Breast epithelium (tissue), 4 donors: ENCODE measurements at regions not wholly inside any gene's neighbourhood (a gene's known extent, or its start where the extent isn't known, plus 50 kb on each side); places are given as distances from the start of the nearest gene placed in this dataset.

ENCODE experiments used
- DNase-seq, 2 donors: peaks; one replicate each; pipeline ENCODE4 v3.0.0-alpha.2; 2019; ENCODE audit warnings: low spot score in 2 of 2
- H3K27ac ChIP-seq, 2 donors: fragments of 200-600 bp; sonication (generic) in 1 of 2; one replicate each; pipeline ENCODE4 v1.5.1; 2016 to 2019; ENCODE audit warnings: mild to moderate bottlenecking in 1 of 2
- H3K27me3 ChIP-seq, 2 donors: fragments of 200-600 bp; sonication (generic) in 1 of 2; one replicate each; pipeline versions ENCODE4 v1.5.1 to v1.6.0; 2017 to 2019; ENCODE audit warnings: control low read depth in 1 of 2, mild to moderate bottlenecking in 1 of 2
- H3K36me3 ChIP-seq: fragments of 200-600 bp; one replicate; pipeline ENCODE4 v1.5.1; 2019
- H3K4me1 ChIP-seq, 2 donors: fragments of 200-600 bp; sonication (generic); one replicate each; pipeline ENCODE4 v1.5.1; 2016 to 2019; ENCODE audit warnings: control low read depth in 1 of 2
- H3K4me3 ChIP-seq, 3 donors: fragments of 200-600 bp; sonication (generic); 1 replicate in 2 of 3; 2 replicates in 1 of 3; pipeline ENCODE4 v1.5.1; 2016 to 2019; ENCODE audit warnings: mild to moderate bottlenecking in 3 of 3, moderate library complexity in 2 of 3
- H3K9me3 ChIP-seq, 2 donors: fragments of 200-600 bp; sonication (generic) in 1 of 2; one replicate each; pipeline ENCODE4 v1.5.1; 2016 to 2019; ENCODE audit warnings: control low read depth in 1 of 2
- POLR2A ChIP-seq: fragments of 450-650 bp; IDR thresholded peaks from one replicate; pipeline ENCODE4 v1.6.1; 2016; ENCODE audit warnings: antibody characterized with exemption, mild to moderate bottlenecking, moderate library complexity
- POLR2AphosphoS5 ChIP-seq, 3 donors: sonication (generic); formaldehyde crosslinking; IDR thresholded peaks; one replicate each; pipeline ENCODE4 v1.6.1; 2017; ENCODE audit warnings: antibody characterized with exemption in 3 of 3
- intact Hi-C: fragments of 100-400 bp; cut with DNase I; formaldehyde crosslinking; loops from one replicate; pipeline ENCODE4 v1.15.1; 2023; ENCODE audit warnings: low total_unique reads
- TF ChIP-seq, protein P1 (sequence below), 3 donors: fragments of 450-650 bp; IDR thresholded peaks; one replicate each; pipeline ENCODE4 v1.5.1; 2016 to 2017; ENCODE audit warnings: antibody characterized with exemption in 3 of 3, mild to moderate bottlenecking in 3 of 3, moderate library complexity in 3 of 3

DNA sequence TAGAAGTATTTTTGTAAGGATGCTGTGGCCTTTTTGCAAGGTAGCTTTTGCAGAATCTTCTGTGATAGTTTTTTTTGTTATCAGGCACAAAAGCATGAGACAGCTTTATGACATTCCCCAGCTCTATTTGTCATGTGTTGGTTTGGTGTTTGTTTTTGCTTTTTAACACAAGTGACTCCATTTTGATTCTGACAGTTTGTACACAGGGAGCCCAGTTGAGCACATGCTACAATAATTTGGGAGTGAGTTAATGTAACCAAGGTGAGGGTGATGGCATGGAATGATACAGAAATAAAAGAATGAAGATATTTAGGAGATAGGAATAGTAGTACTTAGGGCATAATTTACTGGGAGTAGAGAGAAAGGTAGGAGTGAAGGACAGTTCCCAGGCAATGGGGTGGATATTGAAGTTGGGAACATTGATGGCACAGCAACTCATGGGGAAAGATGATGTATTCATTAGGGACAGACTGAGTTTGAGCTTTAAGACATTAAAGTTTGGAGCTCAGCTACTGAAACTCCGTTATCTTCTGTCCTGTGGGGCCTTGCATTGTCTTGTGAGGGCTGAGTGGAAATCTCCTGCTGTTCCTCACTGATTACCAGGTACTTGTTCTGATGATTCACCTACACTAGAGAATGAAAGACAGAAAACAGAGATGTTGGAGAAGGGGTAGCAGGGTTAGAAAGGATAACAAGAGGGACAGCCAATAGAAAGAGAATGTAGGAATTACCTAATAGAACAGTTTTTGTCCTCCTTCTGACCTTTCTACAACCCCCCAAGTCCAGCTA, 88.3 kb upstream of the CCDC112 start:
- intact Hi-C loops = no loop called here
- no peaks in the 10 kb centered on the region for H3K27me3 ChIP-seq
- H3K36me3 ChIP-seq = no peaks in the 10 kb centered on the region
- TF ChIP-seq POLR2AphosphoS5 (IDR thresholded peaks at IDR 0.05) (no peak), POLR2A (no peak)
- TF ChIP-seq, protein P1, sequence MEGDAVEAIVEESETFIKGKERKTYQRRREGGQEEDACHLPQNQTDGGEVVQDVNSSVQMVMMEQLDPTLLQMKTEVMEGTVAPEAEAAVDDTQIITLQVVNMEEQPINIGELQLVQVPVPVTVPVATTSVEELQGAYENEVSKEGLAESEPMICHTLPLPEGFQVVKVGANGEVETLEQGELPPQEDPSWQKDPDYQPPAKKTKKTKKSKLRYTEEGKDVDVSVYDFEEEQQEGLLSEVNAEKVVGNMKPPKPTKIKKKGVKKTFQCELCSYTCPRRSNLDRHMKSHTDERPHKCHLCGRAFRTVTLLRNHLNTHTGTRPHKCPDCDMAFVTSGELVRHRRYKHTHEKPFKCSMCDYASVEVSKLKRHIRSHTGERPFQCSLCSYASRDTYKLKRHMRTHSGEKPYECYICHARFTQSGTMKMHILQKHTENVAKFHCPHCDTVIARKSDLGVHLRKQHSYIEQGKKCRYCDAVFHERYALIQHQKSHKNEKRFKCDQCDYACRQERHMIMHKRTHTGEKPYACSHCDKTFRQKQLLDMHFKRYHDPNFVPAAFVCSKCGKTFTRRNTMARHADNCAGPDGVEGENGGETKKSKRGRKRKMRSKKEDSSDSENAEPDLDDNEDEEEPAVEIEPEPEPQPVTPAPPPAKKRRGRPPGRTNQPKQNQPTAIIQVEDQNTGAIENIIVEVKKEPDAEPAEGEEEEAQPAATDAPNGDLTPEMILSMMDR (IDR thresholded peaks at IDR 0.05) = no peak
- H3K27ac ChIP-seq = no peak overlapping the region
- no peak overlapping the region for H3K4me3 ChIP-seq
- H3K4me1 ChIP-seq = no peaks in the 10 kb centered on the region
- no peaks in the 10 kb centered on the region for H3K9me3 ChIP-seq
- no peak for DNase-seq

GRCh38 chr5:115382989-115383388, 86.5 kb upstream of the CCDC112 start:
- Histone ChIP-seq H3K9me3 (no peaks in the 10 kb centered on the region), H3K4me1 (no peaks in the 10 kb centered on the region), H3K4me3 (no peak overlapping the region), H3K36me3 (no peaks in the 10 kb centered on the region), H3K27me3 (no peaks in the 10 kb centered on the region), H3K27ac (no peak overlapping the region)
- TF ChIP-seq POLR2A = no peak
- TF ChIP-seq, protein P1 (IDR thresholded peaks at IDR 0.05) = no peak
- no peak for DNase-seq
- intact Hi-C loops = no loop called here

DNA sequence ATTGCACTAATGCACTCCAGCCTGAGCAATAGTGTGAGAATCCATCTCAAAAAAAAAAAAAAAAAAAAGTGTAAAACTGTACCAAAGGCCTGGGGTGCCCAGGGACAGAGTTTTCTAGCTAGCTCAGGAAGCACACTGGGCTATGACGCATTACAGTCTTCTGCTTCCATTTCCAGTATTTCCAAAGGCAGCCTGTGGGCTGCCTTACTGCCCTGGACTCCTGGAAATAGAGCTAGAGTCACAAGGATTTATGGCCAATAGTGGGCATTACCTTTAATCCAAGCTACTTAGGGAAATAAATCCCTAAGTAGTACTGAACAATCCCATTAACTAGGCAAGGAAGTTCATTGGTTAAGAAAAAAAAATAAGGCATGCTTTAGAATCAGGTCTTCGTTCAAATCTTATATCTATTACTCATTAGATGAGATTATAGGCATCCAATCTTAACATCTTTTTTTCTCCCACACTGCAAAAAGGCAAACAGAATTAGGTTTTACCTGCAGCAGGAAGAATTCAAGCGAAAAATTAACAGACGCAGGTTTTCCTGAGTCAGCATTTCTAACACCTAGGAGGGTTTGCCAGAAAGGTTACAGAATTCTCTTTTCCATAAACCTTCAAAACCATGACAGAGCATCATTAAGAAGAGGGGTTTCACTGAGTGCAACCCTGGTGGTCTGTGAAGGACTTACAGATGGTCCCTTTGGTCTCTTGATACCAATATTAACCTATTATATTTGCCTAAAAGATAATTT, 85.6 kb upstream of the CCDC112 start:
- Histone ChIP-seq H3K27me3 (no peaks in the 10 kb centered on the region), H3K4me3 (no peak overlapping the region), H3K27ac (no peak overlapping the region), H3K9me3 (no peaks in the 10 kb centered on the region), H3K4me1 (no peaks in the 10 kb centered on the region), H3K36me3 (no peaks in the 10 kb centered on the region)
- intact Hi-C loops = no loop called here
- DNase-seq = no peak
- TF ChIP-seq POLR2A (no peak), POLR2AphosphoS5 (IDR thresholded peaks at IDR 0.05) (no peak)
- TF ChIP-seq, protein P1 (IDR thresholded peaks at IDR 0.05) = no peak

DNA sequence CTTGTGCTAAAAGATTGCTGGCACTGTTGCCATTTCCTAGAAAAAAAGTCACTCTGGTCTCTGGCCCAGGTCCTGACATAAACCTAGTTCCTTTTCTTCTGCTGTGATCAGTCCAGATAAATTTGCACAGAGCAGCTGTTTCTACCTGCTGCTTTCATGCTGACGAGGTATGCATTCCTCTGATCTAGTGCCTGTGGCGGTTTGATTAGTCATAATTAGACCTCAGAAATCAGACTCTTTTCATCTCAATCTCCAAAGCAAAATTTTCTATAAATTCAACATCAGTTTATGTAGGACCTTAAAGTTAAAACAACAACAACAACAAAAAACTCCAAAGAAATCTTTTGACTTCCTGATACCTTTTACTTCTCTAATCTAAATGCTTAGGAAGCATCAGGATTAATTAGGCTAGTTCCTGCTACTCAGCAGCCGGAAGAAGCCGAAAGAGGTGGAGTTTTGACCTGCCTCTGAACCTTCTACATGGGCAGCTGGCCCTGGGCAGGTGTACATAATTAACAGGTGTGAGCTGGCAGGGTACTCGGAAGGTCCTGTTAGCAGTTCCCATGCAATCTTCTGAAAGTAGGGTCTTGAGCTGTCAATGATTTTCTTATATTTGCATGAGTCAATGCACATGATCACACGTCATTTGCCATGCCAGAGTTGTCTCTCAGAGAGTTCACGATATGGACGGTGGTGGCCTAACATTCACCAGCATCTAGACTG, 83.3 kb upstream of the CCDC112 start:
- Histone ChIP-seq H3K4me3 (no peak overlapping the region), H3K27me3 (no peaks in the 10 kb centered on the region), H3K9me3 (no peaks in the 10 kb centered on the region), H3K4me1 (no peaks in the 10 kb centered on the region), H3K27ac (no peak overlapping the region), H3K36me3 (no peaks in the 10 kb centered on the region)
- intact Hi-C loops = no loop called here
- no peak for TF ChIP-seq POLR2A
- no peak for TF ChIP-seq POLR2AphosphoS5 (IDR thresholded peaks at IDR 0.05)
- no peak for DNase-seq

GRCh38 chr5:115378754-115379153, 82.3 kb upstream of the CCDC112 start:
- no peaks in the 10 kb centered on the region for H3K36me3 ChIP-seq
- H3K9me3 ChIP-seq = no peaks in the 10 kb centered on the region
- TF ChIP-seq POLR2A = no peak
- no peak for TF ChIP-seq POLR2AphosphoS5 (IDR thresholded peaks at IDR 0.05)
- TF ChIP-seq, protein P1 (IDR thresholded peaks at IDR 0.05) = no peak
- H3K27ac ChIP-seq = no peak overlapping the region
- no peak for DNase-seq
- intact Hi-C loops = no loop called here
- no peaks in the 10 kb centered on the region for H3K4me1 ChIP-seq
- no peak overlapping the region for H3K4me3 ChIP-seq
- no peaks in the 10 kb centered on the region for H3K27me3 ChIP-seq
